ENCODE measurements at regions not wholly inside any gene's neighbourhood (a gene's known extent, or its start where the extent isn't known, plus 50 kb on each side); places are given as distances from the start of the nearest gene placed in this dataset.
"Not testable (repeated sequence)": the region's sequence is repeated elsewhere in the genome, so short reads cannot be mapped to it uniquely, and the experiment has no call there.

- not testable (repeated sequence) for TF ChIP-seq CTCF, EZH2, EZH2phosphoT487 (IDR thresholded peaks at IDR 0.05)
These were observed 153.4 kb upstream of the SPRY1 start for GRCh38 chr4:123243220-123243619.

All from neural progenitor cell (in vitro differentiated cells).